ENCODE measurements at regions not wholly inside any gene's neighbourhood (a gene's known extent, or its start where the extent isn't known, plus 50 kb on each side); places are given as distances from the start of the nearest gene placed in this dataset.

- no peak for TF ChIP-seq CTCF (IDR thresholded peaks at IDR 0.05)
- no peak for DNase-seq (ENCODE audit: extremely low spot score, unreplicated experiment)
- Mint-ChIP-seq H3K36me3 (ENCODE audit: unreplicated experiment) (no peaks in the 10 kb centered on the region), H3K27ac (ENCODE audit: unreplicated experiment) (no peak overlapping the region), H3K4me3 (ENCODE audit: unreplicated experiment) (no peak overlapping the region), H3K9me3 (ENCODE audit: unreplicated experiment) (no peaks in the 10 kb centered on the region), H3K27me3 (ENCODE audit: unreplicated experiment) (no peaks in the 10 kb centered on the region), H3K4me1 (ENCODE audit: unreplicated experiment) (no peaks in the 10 kb centered on the region)
Measured at GRCh38 chr1:233491953-233492620, 121.8 kb upstream of the KCNK1 start.

GRCh38 chr1:233496993-233497392 is 116.9 kb upstream of the KCNK1 start:
- DNase-seq (ENCODE audit: extremely low spot score, unreplicated experiment) = no peak
- Mint-ChIP-seq H3K27ac (ENCODE audit: unreplicated experiment) (no peak overlapping the region), H3K4me3 (ENCODE audit: unreplicated experiment) (no peak overlapping the region), H3K36me3 (ENCODE audit: unreplicated experiment) (no peaks in the 10 kb centered on the region), H3K4me1 (ENCODE audit: unreplicated experiment) (no peaks in the 10 kb centered on the region), H3K9me3 (ENCODE audit: unreplicated experiment) (peaks cover 3% of the 10 kb centered on the region), H3K27me3 (ENCODE audit: unreplicated experiment) (no peaks in the 10 kb centered on the region)
- no peak for TF ChIP-seq CTCF (IDR thresholded peaks at IDR 0.05)

GRCh38 chr1:233497679-233498078 is 116.2 kb upstream of the KCNK1 start:
- TF ChIP-seq CTCF (IDR thresholded peaks at IDR 0.05) = no peak
- no peaks in the 10 kb centered on the region for H3K27me3 Mint-ChIP-seq (ENCODE audit: unreplicated experiment)

GRCh38 chr1:233500106-233500505 is 113.8 kb upstream of the KCNK1 start:
- no peak for DNase-seq (ENCODE audit: extremely low spot score, unreplicated experiment)
- Mint-ChIP-seq H3K36me3 (ENCODE audit: unreplicated experiment) (no peaks in the 10 kb centered on the region), H3K9me3 (ENCODE audit: unreplicated experiment) (peaks cover 3% of the 10 kb centered on the region), H3K4me1 (ENCODE audit: unreplicated experiment) (no peaks in the 10 kb centered on the region), H3K27ac (ENCODE audit: unreplicated experiment) (no peak overlapping the region), H3K4me3 (ENCODE audit: unreplicated experiment) (no peak overlapping the region), H3K27me3 (ENCODE audit: unreplicated experiment) (no peaks in the 10 kb centered on the region)
- no peak for TF ChIP-seq CTCF (IDR thresholded peaks at IDR 0.05)

More at GRCh38 chr1:233497679-233498078, 116.2 kb upstream of the KCNK1 start:
- Mint-ChIP-seq H3K36me3 (ENCODE audit: unreplicated experiment) (no peaks in the 10 kb centered on the region), H3K27ac (ENCODE audit: unreplicated experiment) (no peak overlapping the region), H3K4me3 (ENCODE audit: unreplicated experiment) (no peak overlapping the region), H3K4me1 (ENCODE audit: unreplicated experiment) (no peaks in the 10 kb centered on the region), H3K9me3 (ENCODE audit: unreplicated experiment) (peaks cover 3% of the 10 kb centered on the region)
- no peak for DNase-seq (ENCODE audit: extremely low spot score, unreplicated experiment)

- H3K36me3 Mint-ChIP-seq (ENCODE audit: unreplicated experiment) = no peaks in the 10 kb centered on the region
- no peak overlapping the region for H3K4me3 Mint-ChIP-seq (ENCODE audit: unreplicated experiment)
- TF ChIP-seq CTCF (IDR thresholded peaks at IDR 0.05) = no peak
- H3K27ac Mint-ChIP-seq (ENCODE audit: unreplicated experiment) = no peak overlapping the region
- peaks cover 18% of the 10 kb centered on the region for H3K9me3 Mint-ChIP-seq (ENCODE audit: unreplicated experiment)
- H3K27me3 Mint-ChIP-seq (ENCODE audit: unreplicated experiment) = no peaks in the 10 kb centered on the region
- H3K4me1 Mint-ChIP-seq (ENCODE audit: unreplicated experiment) = no peaks in the 10 kb centered on the region
- no peak for DNase-seq (ENCODE audit: extremely low spot score, unreplicated experiment)
Measured at GRCh38 chr1:233503366-233503954, 110.4 kb upstream of the KCNK1 start.
